Type B pancreatic cell (in vitro differentiated cells): ENCODE measurements at regions not wholly inside any gene's neighbourhood (a gene's known extent, or its start where the extent isn't known, plus 50 kb on each side); places are given as distances from the start of the nearest gene placed in this dataset.
"Not testable (repeated sequence)": the region's sequence is repeated elsewhere in the genome, so short reads cannot be mapped to it uniquely, and the experiment has no call there.

ENCODE experiments used
- DNase-seq: peaks from one replicate; pipeline ENCODE4 v3.0.0; 2021; ENCODE audit warnings: mixed read lengths; ENCODE audit not compliant: unreplicated experiment; ENCODE audit errors: extremely low spot score
- H3K27ac Mint-ChIP-seq: 2 replicates; pipeline ENCODE4 v1.8.0; 2021; ENCODE audit warnings: mild to moderate bottlenecking, mixed read lengths
- H3K27me3 Mint-ChIP-seq: 2 replicates; pipeline ENCODE4 v1.8.0; 2021; ENCODE audit warnings: mixed read lengths
- H3K36me3 Mint-ChIP-seq: 2 replicates; pipeline ENCODE4 v1.8.0; 2021; ENCODE audit warnings: mixed read lengths
- H3K4me1 Mint-ChIP-seq: one replicate; pipeline ENCODE4 v1.8.0; 2021; ENCODE audit warnings: mixed read lengths; ENCODE audit not compliant: unreplicated experiment
- H3K4me3 Mint-ChIP-seq: 2 replicates; pipeline ENCODE4 v1.8.0; 2021; ENCODE audit warnings: mild to moderate bottlenecking, mixed read lengths
- H3K9me3 Mint-ChIP-seq: 2 replicates; pipeline ENCODE4 v1.8.0; 2021; ENCODE audit warnings: mixed read lengths
- TF ChIP-seq, protein P1 (sequence below): fragments of 200-600 bp; sonication (generic); conservative IDR thresholded peaks from 2 replicates; pipeline ENCODE4 v1.5.0; 2021; ENCODE audit warnings: antibody characterized with exemption, mild to moderate bottlenecking

DNA sequence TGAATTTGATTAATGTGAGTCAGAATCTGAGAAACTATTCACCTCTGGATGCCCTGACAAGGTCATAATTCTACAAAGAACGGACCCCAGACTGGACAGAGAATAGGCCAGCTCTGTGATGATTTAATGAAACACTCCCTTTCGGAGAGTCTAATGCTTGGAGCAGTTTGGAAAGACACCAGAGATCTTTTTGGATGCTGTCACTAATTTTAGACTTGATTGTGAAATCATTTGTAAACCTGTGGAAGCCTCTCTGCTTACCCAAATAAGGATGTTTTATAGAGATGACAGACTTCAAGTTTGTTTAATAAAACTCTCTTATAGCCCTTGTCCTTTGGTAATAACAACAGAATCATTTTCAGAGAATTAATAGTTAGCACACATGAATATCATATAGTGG is 83.5 kb downstream of the MYL12B start:
- Mint-ChIP-seq H3K27ac (no peak overlapping the region), H3K4me1 (no peaks in the 10 kb centered on the region), H3K36me3 (no peaks in the 10 kb centered on the region), H3K4me3 (no peak overlapping the region), H3K27me3 (no peaks in the 10 kb centered on the region), H3K9me3 (no peaks in the 10 kb centered on the region)
- TF ChIP-seq, protein P1, sequence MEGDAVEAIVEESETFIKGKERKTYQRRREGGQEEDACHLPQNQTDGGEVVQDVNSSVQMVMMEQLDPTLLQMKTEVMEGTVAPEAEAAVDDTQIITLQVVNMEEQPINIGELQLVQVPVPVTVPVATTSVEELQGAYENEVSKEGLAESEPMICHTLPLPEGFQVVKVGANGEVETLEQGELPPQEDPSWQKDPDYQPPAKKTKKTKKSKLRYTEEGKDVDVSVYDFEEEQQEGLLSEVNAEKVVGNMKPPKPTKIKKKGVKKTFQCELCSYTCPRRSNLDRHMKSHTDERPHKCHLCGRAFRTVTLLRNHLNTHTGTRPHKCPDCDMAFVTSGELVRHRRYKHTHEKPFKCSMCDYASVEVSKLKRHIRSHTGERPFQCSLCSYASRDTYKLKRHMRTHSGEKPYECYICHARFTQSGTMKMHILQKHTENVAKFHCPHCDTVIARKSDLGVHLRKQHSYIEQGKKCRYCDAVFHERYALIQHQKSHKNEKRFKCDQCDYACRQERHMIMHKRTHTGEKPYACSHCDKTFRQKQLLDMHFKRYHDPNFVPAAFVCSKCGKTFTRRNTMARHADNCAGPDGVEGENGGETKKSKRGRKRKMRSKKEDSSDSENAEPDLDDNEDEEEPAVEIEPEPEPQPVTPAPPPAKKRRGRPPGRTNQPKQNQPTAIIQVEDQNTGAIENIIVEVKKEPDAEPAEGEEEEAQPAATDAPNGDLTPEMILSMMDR: no peak
- no peak for DNase-seq

DNA sequence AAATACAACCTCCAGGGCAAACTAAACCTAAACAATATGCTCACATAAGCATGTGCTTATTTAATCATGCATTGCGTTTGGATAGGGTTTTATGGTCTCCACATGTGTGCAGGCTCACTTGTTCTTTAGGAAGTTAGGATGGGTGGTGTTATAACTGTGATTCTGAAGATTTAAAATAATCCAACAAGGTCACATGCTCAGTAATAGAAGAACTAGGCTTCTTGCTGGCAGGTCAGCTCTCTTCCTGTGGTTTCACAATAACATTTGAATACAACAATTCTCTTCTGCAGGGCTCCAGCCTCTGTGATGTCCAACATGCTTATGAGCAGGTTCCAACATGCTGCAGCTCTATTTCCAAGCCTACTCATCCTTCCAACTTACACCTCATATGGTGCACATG is 84.0 kb downstream of the MYL12B start:
- DNase-seq: no peak
- Mint-ChIP-seq H3K27me3 (no peaks in the 10 kb centered on the region), H3K4me3 (no peak overlapping the region), H3K36me3 (no peaks in the 10 kb centered on the region), H3K9me3 (no peaks in the 10 kb centered on the region), H3K4me1 (no peaks in the 10 kb centered on the region), H3K27ac (no peak overlapping the region)
- TF ChIP-seq, protein P1: no peak

DNA sequence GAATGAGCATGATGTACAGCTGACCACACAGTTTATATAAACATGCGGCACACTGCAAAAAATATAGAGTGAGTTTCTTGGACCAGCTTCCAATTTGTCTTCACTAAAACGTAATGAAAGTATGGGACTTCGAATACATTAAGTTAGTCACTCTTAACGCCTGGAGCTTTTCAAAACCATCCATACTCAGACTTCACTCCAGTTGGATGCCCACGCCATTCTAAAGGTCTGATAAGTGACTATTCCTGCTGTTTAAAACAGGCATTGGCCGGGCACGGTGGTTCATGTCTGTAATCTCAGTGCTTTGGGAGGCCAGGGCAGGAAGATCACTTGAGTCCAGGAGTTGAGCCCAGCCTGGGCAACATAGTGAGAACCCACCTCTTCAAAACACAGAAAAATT is 84.6 kb downstream of the MYL12B start:
- Mint-ChIP-seq H3K9me3 (no peaks in the 10 kb centered on the region), H3K36me3 (no peaks in the 10 kb centered on the region), H3K27ac (no peak overlapping the region), H3K4me3 (no peak overlapping the region), H3K4me1 (no peaks in the 10 kb centered on the region), H3K27me3 (no peaks in the 10 kb centered on the region)
- TF ChIP-seq, protein P1: no peak
- DNase-seq: no peak

DNA sequence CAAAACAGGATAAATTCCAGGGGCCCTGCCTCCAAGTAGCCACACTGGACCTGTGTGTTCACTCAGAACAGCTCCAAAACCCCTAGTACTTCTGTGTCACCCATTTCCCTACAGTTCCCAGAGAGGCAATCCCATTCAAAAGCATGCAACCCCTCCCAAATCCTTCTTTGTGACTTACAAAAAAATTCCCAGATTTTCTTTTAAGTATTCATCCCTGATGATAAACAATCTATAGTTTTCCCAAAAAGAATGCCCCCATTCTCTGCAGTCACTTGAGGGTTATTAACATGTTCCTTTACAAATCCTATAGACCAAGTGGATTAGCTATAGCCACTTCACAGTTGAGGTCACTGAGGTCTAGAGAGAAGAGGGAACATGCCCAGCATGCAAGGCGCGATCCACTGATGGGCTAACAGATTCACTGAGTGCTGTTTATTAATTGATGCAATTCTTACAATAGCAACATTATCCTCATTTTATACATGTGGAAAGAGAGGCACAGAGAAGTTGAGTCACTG is 85.4 kb downstream of the MYL12B start:
- Mint-ChIP-seq H3K27me3 (no peaks in the 10 kb centered on the region), H3K9me3 (no peaks in the 10 kb centered on the region), H3K4me3 (no peak overlapping the region), H3K36me3 (no peaks in the 10 kb centered on the region), H3K27ac (no peak overlapping the region), H3K4me1 (no peaks in the 10 kb centered on the region)
- no peak for DNase-seq
- TF ChIP-seq, protein P1: no peak

DNA sequence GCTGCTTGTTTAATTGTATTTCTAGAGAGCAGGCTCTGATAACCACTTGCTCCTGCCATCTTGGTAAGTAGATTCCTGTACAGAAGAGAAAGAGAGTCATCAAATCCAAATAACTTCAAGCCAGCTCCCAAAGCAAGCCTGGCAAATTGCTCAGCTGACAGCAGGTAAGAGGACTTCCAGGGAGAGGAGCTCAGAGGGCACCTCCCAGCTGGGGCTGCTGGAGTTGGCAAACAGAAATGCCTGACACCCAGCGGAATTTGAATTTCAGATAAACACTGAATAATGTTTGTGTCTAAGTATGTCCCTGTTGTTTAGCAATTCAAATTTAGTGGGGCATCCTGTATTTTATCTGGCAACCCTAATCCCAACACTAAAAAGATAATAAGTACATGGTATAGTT is 86.2 kb downstream of the MYL12B start:
- H3K27me3 Mint-ChIP-seq: no peaks in the 10 kb centered on the region
- TF ChIP-seq, protein P1: no peak
- H3K4me3 Mint-ChIP-seq: no peak overlapping the region
- no peaks in the 10 kb centered on the region for H3K9me3 Mint-ChIP-seq
- DNase-seq: no peak
- H3K4me1 Mint-ChIP-seq: no peaks in the 10 kb centered on the region
- no peak overlapping the region for H3K27ac Mint-ChIP-seq
- no peaks in the 10 kb centered on the region for H3K36me3 Mint-ChIP-seq

DNA sequence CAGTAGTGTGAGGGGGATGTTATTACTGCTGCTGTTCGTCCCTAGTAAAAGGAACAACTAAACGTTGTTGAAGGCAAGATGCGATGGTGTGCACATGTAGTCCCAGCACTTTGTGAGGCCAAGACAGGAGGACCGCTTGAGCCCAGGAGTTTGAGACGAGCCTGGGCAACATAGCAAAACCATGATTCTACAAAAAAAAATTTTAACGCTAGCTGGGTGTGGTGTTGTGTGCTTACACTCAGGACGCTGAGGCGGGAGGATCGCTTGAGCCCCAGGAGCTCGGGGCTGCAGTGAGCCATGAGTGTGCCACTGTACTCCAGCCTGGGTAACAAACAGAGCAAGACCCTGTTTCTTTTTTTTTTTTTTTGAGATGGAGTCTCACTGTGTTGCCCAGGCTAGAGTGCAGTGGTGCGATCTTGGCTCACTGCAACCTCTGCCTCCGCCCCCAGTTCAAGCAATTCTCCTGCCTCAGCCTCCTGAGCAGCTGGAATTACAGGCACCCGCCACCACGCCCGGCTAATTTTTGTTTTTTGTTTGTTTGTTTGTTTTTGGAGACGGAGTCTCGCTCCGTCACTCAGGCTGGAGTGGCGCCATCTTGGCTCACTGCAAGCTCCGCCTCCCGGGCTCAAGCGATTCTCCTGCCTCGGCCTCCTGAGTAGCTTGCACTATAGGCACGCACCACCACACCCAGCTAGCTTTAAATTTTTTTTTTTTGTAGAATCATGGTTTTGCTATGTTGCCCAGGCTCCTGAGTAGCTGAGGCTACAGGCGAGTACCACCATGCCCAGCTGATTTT is 87.3 kb downstream of the MYL12B start:
- H3K4me1 Mint-ChIP-seq, DNase-seq, H3K36me3 Mint-ChIP-seq, H3K27me3 Mint-ChIP-seq, H3K27ac Mint-ChIP-seq, H3K9me3 Mint-ChIP-seq, H3K4me3 Mint-ChIP-seq: not testable (repeated sequence)
